OCI-LY1 (cell line): ENCODE measurements at regions not wholly inside any gene's neighbourhood (a gene's known extent, or its start where the extent isn't known, plus 50 kb on each side); places are given as distances from the start of the nearest gene placed in this dataset.

Source experiments
- H2AFZ ChIP-seq: fragments of 200-600 bp; sonication (generic), shearing (Covaris generic); 2 replicates; pipeline ENCODE4 v1.6.0; 2014; ENCODE audit warnings: antibody characterized with exemption, mild to moderate bottlenecking, low read length
- H3F3A ChIP-seq: fragments of 200-600 bp; sonication (generic), shearing (Covaris generic); 2 replicates; pipeline ENCODE4 v1.6.0; 2014; ENCODE audit warnings: mild to moderate bottlenecking, antibody characterized with exemption, low read length, moderate library complexity; ENCODE audit not compliant: insufficient read depth
- H3K27ac ChIP-seq: fragments of 200-600 bp; sonication (generic); 2 replicates; pipeline ENCODE4 v1.5.1; 2014; ENCODE audit warnings: low read length, mixed run types, mild to moderate bottlenecking, low read depth; ENCODE audit not compliant: poor library complexity, severe bottlenecking
- H3K27me3 ChIP-seq: fragments of 200-600 bp; sonication (generic); 2 replicates; pipeline ENCODE4 v1.6.0; 2014; ENCODE audit warnings: antibody characterized with exemption, mild to moderate bottlenecking, low read length, moderate library complexity; ENCODE audit not compliant: insufficient read depth
- H3K36me3 ChIP-seq: fragments of 200-600 bp; sonication (generic); 2 replicates; pipeline ENCODE4 v1.6.1; 2014; ENCODE audit warnings: mild to moderate bottlenecking, antibody characterized with exemption, low read length, moderate library complexity, mixed read lengths; ENCODE audit not compliant: insufficient read depth
- H3K4me1 ChIP-seq: fragments of 200-600 bp; sonication (generic); 2 replicates; pipeline ENCODE4 v1.5.1; 2014; ENCODE audit warnings: mild to moderate bottlenecking, low read length, moderate library complexity; ENCODE audit not compliant: insufficient read depth, severe bottlenecking
- H3K4me2 ChIP-seq: fragments of 200-600 bp; sonication (generic), shearing (Covaris generic); 2 replicates; pipeline ENCODE4 v1.6.1; 2014; ENCODE audit warnings: low read length
- H3K4me3 ChIP-seq: fragments of 200-600 bp; sonication (generic); 2 replicates; pipeline ENCODE4 v1.5.1; 2014; ENCODE audit warnings: low read length, low read depth, mild to moderate bottlenecking, mixed read lengths; ENCODE audit not compliant: poor library complexity, severe bottlenecking
- H3K79me2 ChIP-seq: fragments of 200-600 bp; shearing (Covaris generic); 2 replicates; pipeline ENCODE4 v1.6.1; 2016; ENCODE audit warnings: mixed run types, low read length, mixed read lengths; ENCODE audit not compliant: insufficient read depth
- H3K9ac ChIP-seq: fragments of 200-600 bp; sonication (generic), shearing (Covaris generic); 2 replicates; pipeline ENCODE4 v1.6.1; 2014; ENCODE audit warnings: mild to moderate bottlenecking, low read length, mixed read lengths
- H3K9me2 ChIP-seq: fragments of 200-600 bp; sonication (generic), shearing (Covaris generic); 2 replicates; pipeline ENCODE4 v1.6.1; 2014; ENCODE audit warnings: low read depth, mild to moderate bottlenecking, low read length, mixed read lengths
- H3K9me3 ChIP-seq: fragments of 200-600 bp; shearing (Covaris generic); 2 replicates; pipeline ENCODE4 v1.6.1; 2014; ENCODE audit warnings: low read length, mixed read lengths
- H4K20me1 ChIP-seq: fragments of 200-600 bp; sonication (generic), shearing (Covaris generic); 2 replicates; pipeline ENCODE4 v1.6.0; 2016; ENCODE audit warnings: mild to moderate bottlenecking, low read length; ENCODE audit not compliant: insufficient read depth
- EZH2 ChIP-seq: fragments of 200-600 bp; sonication (generic), shearing (Covaris generic); IDR thresholded peaks from 2 replicates; pipeline ENCODE4 v1.8.0; 2017; ENCODE audit warnings: borderline replicate concordance, mixed run types, mild to moderate bottlenecking, antibody characterized with exemption, low read length, moderate library complexity, mixed read lengths
- TF ChIP-seq, protein P1 (sequence below): fragments of 200-600 bp; sonication (generic), shearing (Covaris generic); IDR thresholded peaks from 2 replicates; pipeline ENCODE4 v1.5.1; 2017; ENCODE audit warnings: mild to moderate bottlenecking, antibody characterized with exemption, low read length, moderate library complexity, mixed read lengths

GRCh38 chr7:131236318-131236672 is 91.4 kb upstream of the MKLN1 start:
- Histone ChIP-seq H3K9ac (no peak overlapping the region), H3K4me1 (peaks cover 40% of the 10 kb centered on the region)

DNA sequence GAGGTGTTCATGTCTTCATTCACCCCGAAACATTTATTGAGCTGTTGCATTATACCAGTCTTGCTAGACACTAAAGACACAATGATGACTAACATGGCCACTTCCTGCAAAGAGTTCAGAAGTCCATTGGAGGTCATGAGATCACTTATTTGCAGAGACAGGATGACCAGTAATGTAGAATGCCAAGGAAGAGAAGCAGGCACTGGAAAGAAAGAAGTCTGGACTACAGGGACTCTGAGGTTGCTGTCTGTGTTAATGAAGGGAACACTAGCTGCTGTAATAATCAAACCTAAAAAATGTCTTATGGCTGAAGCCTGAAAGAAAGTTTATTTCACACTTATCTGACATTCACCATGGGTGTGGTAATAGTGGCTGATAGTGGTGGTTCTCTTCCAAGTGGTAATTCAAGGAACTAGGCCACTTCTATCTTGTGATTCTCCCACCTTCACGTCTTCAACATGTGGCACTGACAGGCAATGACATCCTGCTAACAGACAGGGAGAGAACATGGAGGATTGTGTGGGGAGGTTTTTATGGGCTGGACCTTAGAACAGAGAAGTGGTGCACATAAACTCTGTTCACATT is 89.2 kb upstream of the MKLN1 start:
- no peak overlapping the region for H3K27ac ChIP-seq
- peaks cover 22% of the 10 kb centered on the region for H3K4me1 ChIP-seq
- H2AFZ ChIP-seq = no peak overlapping the region
- H3F3A ChIP-seq = 0 out of 2 replicates have a peak, but pooled peaks cover 7% of the 10 kb centered on the region
- H3K9me3 ChIP-seq = 0 out of 2 replicates have a peak, but pooled peaks cover 3% of the 10 kb centered on the region
- H3K36me3 ChIP-seq = no peaks in the 10 kb centered on the region
- H3K4me2 ChIP-seq = no peak overlapping the region
- H3K79me2 ChIP-seq = no peaks in the 10 kb centered on the region
- TF ChIP-seq, protein P1, sequence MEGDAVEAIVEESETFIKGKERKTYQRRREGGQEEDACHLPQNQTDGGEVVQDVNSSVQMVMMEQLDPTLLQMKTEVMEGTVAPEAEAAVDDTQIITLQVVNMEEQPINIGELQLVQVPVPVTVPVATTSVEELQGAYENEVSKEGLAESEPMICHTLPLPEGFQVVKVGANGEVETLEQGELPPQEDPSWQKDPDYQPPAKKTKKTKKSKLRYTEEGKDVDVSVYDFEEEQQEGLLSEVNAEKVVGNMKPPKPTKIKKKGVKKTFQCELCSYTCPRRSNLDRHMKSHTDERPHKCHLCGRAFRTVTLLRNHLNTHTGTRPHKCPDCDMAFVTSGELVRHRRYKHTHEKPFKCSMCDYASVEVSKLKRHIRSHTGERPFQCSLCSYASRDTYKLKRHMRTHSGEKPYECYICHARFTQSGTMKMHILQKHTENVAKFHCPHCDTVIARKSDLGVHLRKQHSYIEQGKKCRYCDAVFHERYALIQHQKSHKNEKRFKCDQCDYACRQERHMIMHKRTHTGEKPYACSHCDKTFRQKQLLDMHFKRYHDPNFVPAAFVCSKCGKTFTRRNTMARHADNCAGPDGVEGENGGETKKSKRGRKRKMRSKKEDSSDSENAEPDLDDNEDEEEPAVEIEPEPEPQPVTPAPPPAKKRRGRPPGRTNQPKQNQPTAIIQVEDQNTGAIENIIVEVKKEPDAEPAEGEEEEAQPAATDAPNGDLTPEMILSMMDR = no peak
- TF ChIP-seq EZH2 = no peak
- no peak overlapping the region for H3K4me3 ChIP-seq
- no peaks in the 10 kb centered on the region for H3K9me2 ChIP-seq
- no peaks in the 10 kb centered on the region for H3K27me3 ChIP-seq
- no peak overlapping the region for H3K9ac ChIP-seq
- no peaks in the 10 kb centered on the region for H4K20me1 ChIP-seq

More at GRCh38 chr7:131236318-131236672, 91.4 kb upstream of the MKLN1 start:
- Histone ChIP-seq H2AFZ (no peak overlapping the region), H3F3A (0 out of 2 replicates have a peak, but pooled peaks cover 7% of the 10 kb centered on the region), H3K4me2 (no peak overlapping the region), H4K20me1 (no peaks in the 10 kb centered on the region), H3K27ac (peak overlapping the region; percentile 81), H3K4me3 (no peak overlapping the region), H3K9me2 (no peaks in the 10 kb centered on the region), H3K27me3 (no peaks in the 10 kb centered on the region), H3K79me2 (no peaks in the 10 kb centered on the region), H3K9me3 (0 out of 2 replicates have a peak, but pooled peaks cover 3% of the 10 kb centered on the region), H3K36me3 (no peaks in the 10 kb centered on the region)
- TF ChIP-seq, protein P1 = no peak
- TF ChIP-seq EZH2 = no peak

DNA sequence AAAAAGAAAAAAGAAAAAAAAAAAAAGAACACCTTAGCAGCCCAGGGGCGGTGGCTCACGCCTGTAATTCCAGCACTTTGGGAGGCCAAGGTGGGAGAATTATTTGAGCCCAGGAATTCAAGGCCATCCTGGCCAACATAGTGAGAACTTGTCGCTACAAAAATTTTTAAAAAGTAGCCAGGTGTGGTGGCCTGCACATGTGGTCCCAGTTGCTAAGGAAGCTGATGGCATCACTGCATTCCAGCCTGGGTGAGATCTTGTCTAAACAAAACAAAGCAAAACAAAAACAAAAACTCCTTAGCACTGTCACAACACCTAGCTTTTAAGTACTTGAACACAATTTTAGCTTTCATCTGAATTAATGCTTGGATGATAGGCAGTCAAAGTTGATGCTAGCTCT is 86.3 kb upstream of the MKLN1 start:
- Histone ChIP-seq H2AFZ (no peak overlapping the region), H3K9me2 (no peaks in the 10 kb centered on the region), H3F3A (no peaks in the 10 kb centered on the region), H4K20me1 (no peaks in the 10 kb centered on the region), H3K79me2 (no peaks in the 10 kb centered on the region), H3K4me1 (no peaks in the 10 kb centered on the region), H3K9ac (no peak overlapping the region), H3K9me3 (0 out of 2 replicates have a peak, but pooled peaks cover 3% of the 10 kb centered on the region), H3K27me3 (no peaks in the 10 kb centered on the region), H3K4me2 (no peak overlapping the region), H3K27ac (no peak overlapping the region), H3K4me3 (no peak overlapping the region), H3K36me3 (no peaks in the 10 kb centered on the region)
- TF ChIP-seq, protein P1 = no peak
- TF ChIP-seq EZH2 = no peak
